Mammary epithelial cell (primary cell): ENCODE measurements at regions not wholly inside any gene's neighbourhood (a gene's known extent, or its start where the extent isn't known, plus 50 kb on each side); places are given as distances from the start of the nearest gene placed in this dataset.

Source experiments
- CTCF ChIP-seq, 2 donors: IDR thresholded peaks in 1 of 2; conservative IDR thresholded peaks in 1 of 2; 2 replicates each; pipeline ENCODE4 v1.5.1; 2011 to 2012; ENCODE audit warnings: inconsistent platforms in 2 of 2, low read length in 2 of 2, mild to moderate bottlenecking in 2 of 2, control low read depth in 1 of 2, low read depth in 1 of 2; ENCODE audit not compliant: insufficient read depth in 1 of 2; ENCODE audit errors: extremely low read depth in 1 of 2
- EZH2 ChIP-seq: IDR thresholded peaks from 2 replicates; pipeline ENCODE4 v1.6.1; 2012; ENCODE audit warnings: low read length, inconsistent platforms, borderline replicate concordance

- TF ChIP-seq CTCF (conservative IDR thresholded peaks at IDR 0.05 in 1 of 2, IDR thresholded peaks at IDR 0.05 in 1 of 2; ENCODE audit: extremely low read depth in 1 of 2, insufficient read depth in 1 of 2, low read depth in 1 of 2, low read length in 2 of 2) (no peak), EZH2 (no peak)
These were observed 93.9 kb downstream of the C17orf67 start for GRCh38 chr17:56739776-56740175.
